ENCODE measurements at regions not wholly inside any gene's neighbourhood (a gene's known extent, or its start where the extent isn't known, plus 50 kb on each side); places are given as distances from the start of the nearest gene placed in this dataset.
"Not testable (repeated sequence)": the region's sequence is repeated elsewhere in the genome, so short reads cannot be mapped to it uniquely, and the experiment has no call there.

DNA sequence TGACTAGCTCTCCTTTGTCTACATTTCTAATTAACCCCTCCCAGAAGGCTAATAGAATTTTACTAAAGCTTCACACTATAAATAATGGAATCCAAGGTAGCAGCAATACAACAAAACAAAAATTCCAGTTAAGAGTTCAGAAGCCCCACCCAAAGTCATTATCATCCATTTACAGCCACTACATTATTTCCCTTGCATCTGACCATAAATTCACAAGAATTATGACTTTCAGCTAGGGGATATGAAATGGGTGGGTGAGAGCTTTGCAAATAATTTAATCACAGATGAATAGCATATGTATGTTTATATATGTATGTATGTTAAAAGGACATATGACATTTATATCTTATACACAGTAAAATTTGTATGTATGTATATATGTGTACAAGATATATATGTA is 65.3 kb upstream of the PTGDR start:
- DNase-seq (ENCODE audit: low read depth) = no peak

DNA sequence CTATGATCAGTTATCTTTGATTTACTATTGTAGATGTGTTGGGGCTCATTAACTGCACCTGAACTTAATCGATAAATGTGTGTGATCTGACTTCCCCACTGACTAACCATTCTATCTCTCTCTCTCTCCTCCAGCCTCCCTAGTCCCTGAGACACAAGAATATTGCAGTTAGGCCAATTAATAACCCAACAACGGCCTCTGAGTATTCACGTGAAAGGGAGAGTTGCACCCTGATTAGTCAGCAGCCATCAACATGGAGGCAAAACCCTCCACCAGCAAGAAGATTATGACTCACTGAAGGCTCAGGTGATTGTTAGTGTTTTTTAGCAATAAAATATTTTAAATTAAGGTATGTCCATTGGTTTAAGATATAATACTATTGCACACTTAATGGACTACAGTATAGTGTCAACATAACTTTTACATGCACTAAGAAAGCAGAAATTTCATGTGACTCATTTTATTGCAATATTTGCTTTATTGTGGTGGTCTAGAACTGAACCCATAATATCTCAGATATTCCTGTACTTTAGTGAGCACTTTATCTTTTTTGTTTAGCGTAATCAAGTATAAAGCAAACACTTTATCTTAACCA is 77.1 kb upstream of the PTGDR start:
- no peak for DNase-seq (ENCODE audit: low read depth)

DNA sequence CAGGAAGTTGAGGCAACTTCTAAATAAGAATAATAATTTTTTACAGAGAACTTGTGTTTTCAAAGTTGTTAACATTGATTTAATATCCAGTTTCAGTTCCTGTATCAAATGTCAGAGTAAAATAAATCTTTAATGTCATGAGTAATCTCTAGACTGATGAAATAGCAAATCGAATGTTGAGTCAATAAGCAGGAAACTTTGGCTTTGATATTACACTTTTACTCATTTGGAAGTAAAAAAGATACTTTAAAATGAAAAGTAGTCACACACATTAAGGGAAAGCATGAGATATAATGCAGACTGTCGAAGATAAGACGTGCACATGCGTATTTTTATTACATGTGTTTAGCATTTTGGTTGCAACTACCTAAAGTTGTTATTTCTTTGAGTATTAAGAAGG is 78.2 kb upstream of the PTGDR start:
- DNase-seq (ENCODE audit: low read depth) = no peak

DNA sequence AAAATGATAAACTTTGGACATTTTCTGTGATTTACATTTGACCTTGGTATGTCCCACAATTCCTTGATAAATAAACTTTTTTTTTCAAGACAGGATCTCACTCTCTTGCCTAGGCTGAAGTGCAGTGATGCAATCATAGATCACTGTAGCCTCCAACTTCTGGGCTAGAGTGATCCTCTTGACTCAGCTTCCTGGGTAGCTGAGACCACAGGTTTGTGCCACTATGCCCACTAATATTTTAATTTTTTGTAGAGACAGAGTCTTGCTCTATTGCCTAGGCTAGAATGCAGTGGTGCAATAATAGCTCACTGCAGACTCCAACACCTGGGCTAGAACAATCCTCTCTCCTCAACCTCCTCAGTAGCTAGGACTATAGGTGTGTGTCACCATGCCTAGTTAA is 79.1 kb upstream of the PTGDR start:
- no peak for DNase-seq (ENCODE audit: low read depth)

DNA sequence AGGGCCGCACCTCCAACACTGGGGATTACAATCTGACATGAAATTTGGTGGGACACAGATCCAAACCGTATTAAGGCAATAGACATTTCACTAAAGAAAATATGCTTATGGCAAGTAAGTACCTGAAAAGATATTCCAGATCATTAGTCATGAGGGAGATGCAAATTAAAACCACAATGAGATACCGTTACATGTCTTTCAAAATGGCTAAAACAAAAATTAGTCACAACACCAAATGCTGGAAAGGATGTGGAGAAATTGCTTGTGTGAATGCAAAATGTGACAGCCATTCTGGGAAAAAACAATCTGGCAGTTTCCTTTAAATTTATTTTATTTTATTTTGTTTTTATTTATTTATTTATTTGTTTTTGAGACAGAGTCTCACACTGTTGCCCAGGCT is 82.3 kb upstream of the PTGDR start:
- no peak for DNase-seq (ENCODE audit: low read depth)

DNA sequence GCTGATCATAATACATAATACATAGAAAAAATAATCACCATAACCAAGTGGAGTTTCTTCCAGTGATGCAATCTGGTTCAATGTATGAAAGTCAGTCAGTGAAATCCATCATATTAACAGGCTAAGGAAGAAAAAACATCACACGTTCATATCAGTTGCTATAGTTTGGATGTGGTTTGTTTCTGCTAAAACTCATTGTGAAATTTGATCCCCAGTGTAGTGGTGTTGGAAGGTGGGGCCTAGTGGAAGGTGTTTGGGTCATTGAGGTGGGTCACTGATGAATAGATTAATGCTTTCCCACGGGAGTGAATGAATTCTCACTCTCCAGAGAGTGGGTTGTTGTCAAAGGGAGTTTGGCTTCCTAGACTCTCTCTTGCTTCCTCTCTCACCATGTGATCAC is 84.6 kb upstream of the PTGDR start:
- DNase-seq (ENCODE audit: low read depth) = no peak

DNA sequence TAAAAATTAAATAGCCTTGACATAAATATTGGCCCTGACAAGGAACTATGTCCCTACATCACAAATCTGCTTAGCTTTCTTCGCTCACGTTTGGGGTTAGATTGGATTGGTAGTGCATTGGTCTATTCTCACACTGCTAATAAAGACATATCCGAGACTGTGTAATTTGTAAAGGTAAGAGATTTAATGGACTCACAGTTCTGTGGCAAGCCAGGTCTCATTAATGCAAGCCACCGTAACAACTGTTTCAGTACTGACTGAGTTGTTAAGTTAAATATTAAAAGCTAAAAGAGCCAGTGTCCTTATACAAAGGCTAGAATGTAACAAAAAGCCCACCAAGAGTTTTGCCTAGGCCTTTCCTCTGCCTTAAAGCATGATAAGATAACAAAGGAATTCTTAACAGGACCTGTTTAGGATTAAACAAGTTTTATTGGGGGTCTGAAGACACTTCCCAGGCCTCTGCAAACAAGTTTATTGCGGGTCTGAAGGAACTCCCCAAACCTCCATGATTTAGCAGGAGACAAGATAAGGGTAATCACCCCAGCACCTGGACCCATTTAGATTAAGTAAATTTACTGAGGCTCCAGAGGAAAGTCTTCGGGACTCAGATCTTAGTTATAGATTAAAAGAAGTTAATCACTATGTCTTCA is 88.2 kb upstream of the PTGDR start:
- no peak for DNase-seq (ENCODE audit: low read depth)

DNA sequence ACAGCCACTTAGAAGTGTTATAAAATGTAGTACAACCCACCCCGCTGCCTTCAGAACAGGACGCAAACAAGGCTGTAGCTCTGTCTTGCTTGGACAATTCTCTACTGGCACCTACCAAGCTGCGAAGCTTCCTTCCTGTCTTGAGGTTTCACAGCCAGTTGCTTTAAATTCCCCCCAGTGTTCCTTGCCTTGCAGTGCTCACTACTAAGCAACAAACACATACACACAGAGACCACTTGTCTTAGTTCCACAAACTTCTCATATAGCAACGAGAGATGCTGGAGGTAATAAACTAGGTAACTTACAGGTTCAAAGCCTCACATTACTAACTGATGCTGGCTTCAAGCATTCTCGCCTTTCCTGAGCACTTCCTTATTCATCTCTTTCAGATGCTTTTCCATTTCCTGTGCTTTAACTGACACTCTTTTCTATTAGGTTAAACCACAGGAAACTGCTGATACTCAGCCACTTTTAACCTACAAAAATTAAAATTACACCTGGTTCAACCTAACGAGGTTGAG is 91.5 kb upstream of the PTGDR start:
- DNase-seq (ENCODE audit: low read depth) = no peak

DNA sequence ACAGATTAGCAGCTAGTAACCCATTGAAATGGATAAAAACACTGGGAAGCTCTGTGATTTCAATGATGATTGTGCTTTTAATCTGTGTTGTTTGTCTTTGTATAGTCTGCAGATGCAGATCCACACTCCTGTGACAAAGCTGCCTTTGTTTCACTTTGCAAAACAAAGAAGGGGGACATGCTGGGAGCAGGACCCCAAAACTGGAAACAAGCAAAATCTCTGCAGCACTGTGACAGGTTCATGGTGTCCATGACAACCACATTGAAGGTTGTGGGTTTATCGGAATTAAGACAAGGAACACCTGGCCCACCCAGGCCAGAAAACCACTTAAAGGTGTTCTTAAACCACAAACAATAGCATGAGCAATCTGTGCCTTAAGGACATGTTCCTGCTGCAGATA is 95.6 kb upstream of the PTGDR start:
- not testable (repeated sequence) for DNase-seq (ENCODE audit: low read depth)

DNA sequence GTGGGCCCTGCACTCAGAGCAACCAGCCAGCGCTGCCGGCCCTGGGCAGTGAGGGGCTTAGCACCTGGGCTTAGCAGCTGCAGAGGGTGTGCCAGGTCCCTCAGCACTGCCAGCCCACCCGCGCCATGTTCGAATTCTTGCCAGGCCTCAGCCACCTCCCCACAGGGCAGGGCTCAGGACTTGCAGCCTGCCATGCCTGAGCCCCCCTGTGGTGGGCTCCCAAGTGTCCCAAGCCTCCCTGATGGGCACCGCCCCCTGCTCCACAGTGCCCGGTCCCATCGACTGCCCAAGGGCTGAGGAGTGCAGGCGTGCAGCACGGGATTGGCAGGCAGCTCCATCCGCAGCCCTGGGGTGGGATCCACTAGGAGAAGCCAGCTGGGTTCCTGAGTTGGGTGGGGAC is 98.0 kb upstream of the NID2 start:
- no peak for DNase-seq (ENCODE audit: low read depth)

DNA sequence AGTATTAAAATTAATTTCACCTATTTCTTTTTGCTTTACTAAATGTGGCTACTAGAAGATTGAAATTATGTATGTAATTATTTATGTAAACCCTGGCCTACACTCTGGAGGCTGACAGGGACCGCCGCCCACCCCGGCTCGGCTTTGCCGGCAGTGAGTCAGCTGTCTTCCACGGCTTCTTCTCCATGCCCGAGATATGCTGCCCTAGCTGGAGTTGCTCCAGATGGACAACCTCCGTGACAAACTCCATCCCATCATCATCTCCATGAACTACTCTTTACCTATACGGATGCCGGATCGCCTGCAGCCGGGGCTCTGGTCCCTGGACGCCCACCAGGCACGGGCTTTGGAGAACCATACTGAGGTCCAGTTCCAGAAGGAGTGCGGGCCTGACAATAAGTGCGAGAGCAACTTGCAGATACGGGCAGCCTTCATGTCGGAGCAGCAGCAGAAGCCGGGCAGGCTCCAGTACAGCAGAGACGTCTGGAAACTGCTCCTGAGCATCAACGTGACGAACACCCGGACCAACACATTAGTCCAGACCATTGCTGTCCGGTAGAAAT is 86.9 kb upstream of the NID2 start:
- DNase-seq (ENCODE audit: low read depth) = no peak

DNA sequence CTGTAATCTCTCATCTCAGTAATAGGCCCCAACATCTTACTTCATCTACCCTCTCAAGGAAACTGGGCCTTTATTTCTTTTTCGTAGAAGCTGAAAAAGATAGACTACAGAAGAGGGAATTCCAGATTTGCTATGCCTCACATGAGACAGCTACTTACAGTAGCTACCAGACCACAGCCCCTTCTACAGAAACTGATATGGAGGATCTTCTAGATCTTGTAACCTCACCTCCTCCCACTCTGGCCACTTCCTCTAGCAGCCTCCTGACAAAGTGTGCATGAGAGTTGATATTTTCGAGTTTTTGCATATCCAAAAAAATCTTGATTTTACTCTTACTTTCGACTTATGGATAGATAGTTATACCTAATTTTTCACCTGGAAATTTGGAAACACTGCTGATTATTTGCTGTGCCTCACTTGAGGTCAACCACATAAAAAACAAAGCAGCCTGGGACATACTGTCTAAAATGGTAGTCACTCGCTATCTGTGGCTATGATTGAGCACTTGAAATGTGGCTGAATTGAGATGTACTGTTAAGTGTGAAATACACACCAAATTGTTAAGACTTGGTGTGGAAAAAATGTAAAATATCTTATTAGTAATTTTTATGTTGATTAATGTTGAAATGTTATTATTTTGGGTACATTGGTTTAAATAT is 86.3 kb upstream of the NID2 start:
- no peak for DNase-seq (ENCODE audit: low read depth)

DNA sequence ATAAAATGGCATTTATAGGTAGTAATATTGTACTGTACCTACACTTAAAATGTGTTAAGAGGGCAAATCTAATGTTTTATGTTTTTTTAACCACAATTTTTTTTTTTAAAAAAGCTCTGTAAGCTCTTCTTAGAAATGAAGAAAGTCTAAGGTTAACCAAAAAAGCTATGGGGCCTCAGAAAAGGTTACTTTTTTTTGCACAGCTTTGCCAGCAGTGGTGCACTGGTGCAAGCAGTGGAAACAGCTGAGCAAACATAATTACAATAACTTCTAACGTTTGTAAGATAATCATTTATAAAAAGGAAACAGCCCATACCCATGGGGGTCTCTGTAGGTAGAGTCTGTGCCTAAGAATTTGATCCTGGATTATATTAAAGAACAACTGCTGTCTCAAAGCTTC is 85.1 kb upstream of the NID2 start:
- no peak for DNase-seq (ENCODE audit: low read depth)

DNA sequence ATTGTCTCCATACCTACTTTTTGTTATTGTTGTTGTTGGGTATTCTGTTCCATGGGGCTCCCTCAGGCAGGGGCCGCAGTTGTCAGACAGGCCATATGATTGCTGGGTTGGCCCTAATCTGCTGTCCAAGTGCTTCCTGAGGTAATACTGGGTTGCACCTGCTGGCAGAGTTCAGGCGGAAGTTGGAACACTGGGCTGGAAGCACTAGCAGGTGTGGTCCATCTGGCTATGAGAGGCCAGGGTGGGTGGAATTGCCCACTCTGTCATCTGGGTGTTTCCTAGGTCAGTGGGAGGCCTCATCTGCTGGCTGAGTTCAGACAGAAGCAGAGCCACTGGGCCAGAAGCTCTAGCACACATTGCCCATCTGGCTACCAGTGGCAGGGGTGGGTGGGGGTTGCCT is 81.3 kb upstream of the NID2 start:
- DNase-seq (ENCODE audit: low read depth) = no peak

DNA sequence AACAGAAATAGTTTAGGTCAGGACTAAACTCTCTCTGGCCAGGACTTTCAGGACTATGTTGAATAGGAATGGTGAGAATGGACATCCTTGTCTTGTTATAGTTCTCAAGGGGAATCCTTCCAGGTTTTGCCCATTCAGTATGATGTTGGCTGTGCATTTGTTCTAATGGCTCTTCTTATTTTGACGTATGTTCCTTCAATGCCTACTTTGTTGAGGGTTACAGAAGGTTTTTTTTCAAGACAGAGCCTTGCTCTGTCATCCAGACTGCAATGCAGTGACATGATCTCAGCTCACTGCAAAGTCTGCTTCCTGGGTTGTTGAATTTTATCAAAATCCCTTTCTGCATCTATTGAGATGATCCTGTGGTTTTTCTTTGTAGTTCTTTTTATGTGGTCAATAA is 79.5 kb upstream of the NID2 start:
- no peak for DNase-seq (ENCODE audit: low read depth)

DNA sequence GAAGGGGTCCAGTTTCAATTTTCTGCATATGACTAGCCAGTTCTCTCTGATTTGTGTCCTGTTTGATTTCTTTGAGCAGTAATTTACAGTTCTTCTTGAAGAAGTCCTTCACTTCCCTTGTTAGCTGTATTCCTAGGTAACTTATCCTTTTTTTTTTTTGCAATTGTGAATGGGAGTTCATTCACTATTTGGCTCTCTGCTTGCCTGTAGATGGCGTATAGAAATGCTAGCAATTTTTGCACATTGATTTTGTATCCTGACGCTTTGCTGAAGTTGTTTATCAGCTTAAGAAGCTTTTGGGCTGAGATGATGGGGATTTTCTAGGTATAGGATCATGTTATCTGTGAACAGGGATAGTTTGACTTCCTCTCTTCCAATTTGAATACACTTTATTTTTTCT is 77.6 kb upstream of the NID2 start:
- DNase-seq (ENCODE audit: low read depth) = no peak

DNA sequence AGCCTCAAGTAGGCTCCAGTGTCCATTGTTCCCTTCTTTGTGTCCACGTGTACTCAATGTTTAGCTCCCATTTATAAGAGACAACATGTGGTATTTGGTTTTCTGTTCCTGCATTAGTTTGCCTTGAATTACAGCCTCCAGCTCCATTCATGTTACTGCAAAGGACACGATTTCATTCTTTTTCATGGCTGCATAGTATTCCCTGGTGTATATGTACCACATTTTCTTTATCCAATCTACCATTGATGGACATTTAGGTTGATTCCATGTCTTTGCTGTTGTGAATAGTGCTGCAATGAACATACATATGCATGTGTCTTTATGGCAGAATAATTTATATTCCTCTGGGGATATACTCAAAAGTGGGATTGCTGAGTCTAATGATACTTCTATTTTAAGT is 75.2 kb upstream of the NID2 start:
- not testable (repeated sequence) for DNase-seq (ENCODE audit: low read depth)

DNA sequence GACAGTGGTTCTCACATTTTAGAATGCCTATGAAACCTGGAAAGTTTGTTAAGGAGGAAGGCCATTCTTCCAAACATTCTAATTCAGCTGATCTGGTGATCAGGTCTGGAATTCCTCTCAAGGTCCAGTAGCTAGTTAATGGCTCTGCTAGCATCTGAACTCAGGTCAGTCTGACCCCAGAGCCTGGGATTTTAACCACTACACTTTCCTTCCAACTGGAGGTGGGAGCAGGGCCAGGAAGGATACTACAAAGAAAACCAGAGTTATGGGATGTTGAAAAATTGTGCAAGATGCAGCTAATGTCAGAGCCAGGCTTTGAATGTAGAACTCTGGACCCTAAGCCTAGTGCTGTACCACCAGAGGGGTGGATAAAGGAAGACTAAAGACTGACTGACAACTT is 73.6 kb upstream of the NID2 start:
- no peak for DNase-seq (ENCODE audit: low read depth)

DNA sequence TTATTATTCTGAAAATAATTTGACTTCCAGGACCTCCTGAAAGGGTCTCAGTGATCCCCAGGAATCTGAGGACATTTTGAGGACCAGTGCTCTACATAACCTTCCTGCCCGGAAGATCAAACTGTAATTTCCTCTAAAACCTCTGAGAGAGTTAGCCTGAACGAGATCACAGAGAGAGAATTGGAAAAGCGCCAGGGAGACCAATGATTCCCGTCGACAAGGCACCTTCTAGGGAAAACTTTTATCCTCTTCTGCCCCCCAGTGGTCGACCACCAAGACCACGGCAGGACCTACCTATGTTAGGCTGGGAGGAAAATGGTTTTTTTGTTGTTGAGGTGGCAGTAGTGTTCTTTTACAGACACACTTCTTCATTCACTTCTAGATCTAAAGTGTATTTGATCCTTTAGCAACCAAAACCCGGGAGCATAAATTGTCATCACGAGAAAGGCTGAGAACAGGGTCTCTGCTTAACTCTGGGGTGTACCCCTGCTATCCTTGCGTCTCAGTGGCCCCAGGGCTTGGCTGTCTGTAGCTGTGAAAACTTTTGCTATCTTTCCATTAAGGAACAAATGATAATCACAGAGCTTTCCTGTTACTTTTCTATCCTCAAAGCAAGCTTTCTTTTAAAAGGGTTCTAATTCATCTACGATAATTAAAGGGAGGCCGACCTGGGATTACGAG is 62.9 kb upstream of the NID2 start:
- peak; percentile 89 for DNase-seq (ENCODE audit: low read depth)

DNA sequence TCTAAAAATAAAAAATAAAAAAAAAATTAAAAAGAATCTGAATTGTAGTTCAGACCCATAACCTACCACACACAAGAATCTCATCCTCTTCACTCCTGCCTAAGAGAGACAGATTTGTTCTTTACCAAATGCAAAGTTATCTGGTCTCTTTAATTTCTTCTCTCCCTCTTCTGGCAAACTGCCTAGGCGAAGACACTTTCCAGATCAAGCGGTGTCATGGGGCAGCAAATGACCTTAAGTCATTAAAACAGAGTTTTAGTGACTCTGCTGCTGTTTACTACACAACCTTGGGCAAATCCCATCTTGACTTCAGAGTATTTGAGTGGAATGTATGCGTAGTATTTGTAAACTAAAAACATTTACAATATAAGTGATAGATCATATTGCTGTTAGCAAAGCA is 60.9 kb upstream of the NID2 start:
- no peak for DNase-seq (ENCODE audit: low read depth)

DNA sequence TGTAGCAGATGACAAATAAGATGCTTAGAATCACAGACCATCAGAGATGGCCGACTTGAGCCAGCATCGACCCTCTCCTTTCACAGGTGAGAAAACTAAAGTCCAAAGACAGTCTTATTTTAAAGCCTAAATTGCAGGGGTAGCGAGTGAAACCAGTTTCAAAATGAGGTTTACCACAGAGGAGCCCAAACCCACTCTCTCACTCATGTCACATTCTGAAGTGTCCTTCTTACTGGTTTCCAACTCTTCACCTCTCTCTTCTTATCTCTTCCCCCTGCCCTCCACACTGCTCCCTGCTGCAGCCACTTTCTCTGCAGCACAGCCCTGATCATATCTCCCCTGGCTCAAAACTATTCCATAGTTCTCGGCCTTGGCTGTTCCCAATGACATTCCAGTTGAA is 57.0 kb upstream of the NID2 start:
- no peak for DNase-seq (ENCODE audit: low read depth)

DNA sequence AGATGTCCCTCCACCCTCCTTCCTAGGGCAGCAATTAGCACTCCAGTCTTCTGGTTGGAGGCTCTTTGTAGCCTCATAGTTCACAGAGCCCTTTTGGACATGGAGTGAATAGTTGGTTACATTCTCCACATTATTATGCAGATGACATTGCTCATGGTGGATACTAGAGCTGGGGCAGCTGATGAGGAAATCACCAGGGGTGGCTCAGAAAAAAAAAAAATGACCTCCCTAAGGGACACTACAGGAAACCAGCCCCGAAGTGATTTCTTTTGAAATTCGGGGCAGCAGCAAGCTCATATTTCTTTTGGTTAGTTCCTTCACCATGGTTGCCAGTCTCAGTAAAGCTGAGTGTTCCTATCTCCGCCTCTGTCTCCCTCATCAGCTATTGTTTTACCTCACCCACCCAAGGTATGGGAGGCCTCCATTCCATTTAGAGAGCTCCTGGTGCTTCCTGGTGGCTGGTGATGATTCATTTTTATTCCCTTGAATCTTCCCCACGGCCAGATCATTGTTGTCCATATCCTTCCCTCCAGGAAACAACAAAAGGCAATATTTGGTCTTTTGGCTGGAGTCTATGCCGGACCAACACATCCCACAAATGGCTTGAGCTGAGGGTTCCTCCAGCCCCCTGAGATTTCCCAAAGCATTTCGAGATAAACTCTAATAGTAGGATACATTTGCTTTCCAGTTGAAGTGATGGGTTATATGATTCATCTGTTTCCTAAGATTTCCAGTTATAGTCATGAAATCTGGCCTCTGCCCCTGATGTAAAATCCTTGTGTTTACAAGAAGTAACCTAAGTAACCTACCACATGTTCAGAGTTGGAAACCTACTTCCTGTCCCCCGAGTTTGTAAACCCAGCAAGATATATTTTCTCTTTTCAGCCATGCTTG is 56.2 kb upstream of the NID2 start:
- DNase-seq (ENCODE audit: low read depth) = no peak
